ENCODE measurements at regions not wholly inside any gene's neighbourhood (a gene's known extent, or its start where the extent isn't known, plus 50 kb on each side); places are given as distances from the start of the nearest gene placed in this dataset.

GRCh38 chr3:181066143-181067087 lies 76.9 kb upstream of the DNAJC19 start:
- no peak overlapping the region for H3K4me3 ChIP-seq (ENCODE audit: low read depth, low read length)
- no peak for DNase-seq (ENCODE audit: low read depth)
- FAIRE-seq: no peak
- H3K36me3 ChIP-seq (ENCODE audit: control insufficient read depth, insufficient read depth, low read length): no peaks in the 10 kb centered on the region
- no peak for TF ChIP-seq CTCF (IDR thresholded peaks at IDR 0.05; ENCODE audit: insufficient read depth, low read length, severe bottlenecking)
- H3K27me3 ChIP-seq (ENCODE audit: control insufficient read depth, insufficient read depth, low read length): no peaks in the 10 kb centered on the region

GRCh38 chr3:181056136-181056732 lies 66.7 kb upstream of the DNAJC19 start:
- no peak overlapping the region for H3K4me3 ChIP-seq (ENCODE audit: low read depth, low read length)
- DNase-seq (ENCODE audit: low read depth): no peak
- no peak for TF ChIP-seq CTCF (IDR thresholded peaks at IDR 0.05; ENCODE audit: insufficient read depth, low read length, severe bottlenecking)
- no peaks in the 10 kb centered on the region for H3K27me3 ChIP-seq (ENCODE audit: control insufficient read depth, insufficient read depth, low read length)
- FAIRE-seq: no peak
- H3K36me3 ChIP-seq (ENCODE audit: control insufficient read depth, insufficient read depth, low read length): no peaks in the 10 kb centered on the region

- Histone ChIP-seq H3K4me3 (ENCODE audit: low read depth, low read length) (no peak overlapping the region), H3K36me3 (ENCODE audit: control insufficient read depth, insufficient read depth, low read length) (no peaks in the 10 kb centered on the region), H3K27me3 (ENCODE audit: control insufficient read depth, insufficient read depth, low read length) (no peaks in the 10 kb centered on the region)
- FAIRE-seq (no peak), DNase-seq (ENCODE audit: low read depth) (no peak)
- TF ChIP-seq CTCF (IDR thresholded peaks at IDR 0.05; ENCODE audit: insufficient read depth, low read length, severe bottlenecking): no peak
These were observed 65.0 kb upstream of the DNAJC19 start for GRCh38 chr3:181054538-181054937.

- DNase-seq (ENCODE audit: low read depth): no peak
- TF ChIP-seq CTCF (IDR thresholded peaks at IDR 0.05; ENCODE audit: insufficient read depth, low read length, severe bottlenecking): no peak
- FAIRE-seq: no peak
- H3K36me3 ChIP-seq (ENCODE audit: control insufficient read depth, insufficient read depth, low read length): no peaks in the 10 kb centered on the region
- H3K4me3 ChIP-seq (ENCODE audit: low read depth, low read length): no peak overlapping the region
- no peaks in the 10 kb centered on the region for H3K27me3 ChIP-seq (ENCODE audit: control insufficient read depth, insufficient read depth, low read length)
These were observed 62.7 kb upstream of the DNAJC19 start for GRCh38 chr3:181052256-181052655.

GRCh38 chr3:181050738-181051137 lies 61.2 kb upstream of the DNAJC19 start:
- TF ChIP-seq CTCF (IDR thresholded peaks at IDR 0.05; ENCODE audit: insufficient read depth, low read length, severe bottlenecking): no peak
- no peak overlapping the region for H3K4me3 ChIP-seq (ENCODE audit: low read depth, low read length)
- FAIRE-seq: no peak
- H3K27me3 ChIP-seq (ENCODE audit: control insufficient read depth, insufficient read depth, low read length): no peaks in the 10 kb centered on the region
- H3K36me3 ChIP-seq (ENCODE audit: control insufficient read depth, insufficient read depth, low read length): no peaks in the 10 kb centered on the region
- no peak for DNase-seq (ENCODE audit: low read depth)

Data from bronchial epithelial cell (primary cell).